K562 (cell line): ENCODE measurements at regions not wholly inside any gene's neighbourhood (a gene's known extent, or its start where the extent isn't known, plus 50 kb on each side); places are given as distances from the start of the nearest gene placed in this dataset.

Experiments used
- ZNF780A ChIP-seq: fragments of 250-450 bp; sonication (Bioruptor Pico); IDR thresholded peaks from 2 replicates; pipeline ENCODE4 v1.5.0; 2021; ENCODE audit warnings: mild to moderate bottlenecking
- TF ChIP-seq, protein P1 (sequence below), 2 experiments: fragments of 450-650 bp in 1 of 2; sonication (generic) in 1 of 2; formaldehyde crosslinking in 1 of 2; IDR thresholded peaks; 2 replicates each; pipeline versions ENCODE4 v1.7.1 to v1.9.0; 2016 to 2022; ENCODE audit warnings: inconsistent platforms in 1 of 2, mild to moderate bottlenecking in 1 of 2, missing genetic modification reagents in 1 of 2

DNA sequence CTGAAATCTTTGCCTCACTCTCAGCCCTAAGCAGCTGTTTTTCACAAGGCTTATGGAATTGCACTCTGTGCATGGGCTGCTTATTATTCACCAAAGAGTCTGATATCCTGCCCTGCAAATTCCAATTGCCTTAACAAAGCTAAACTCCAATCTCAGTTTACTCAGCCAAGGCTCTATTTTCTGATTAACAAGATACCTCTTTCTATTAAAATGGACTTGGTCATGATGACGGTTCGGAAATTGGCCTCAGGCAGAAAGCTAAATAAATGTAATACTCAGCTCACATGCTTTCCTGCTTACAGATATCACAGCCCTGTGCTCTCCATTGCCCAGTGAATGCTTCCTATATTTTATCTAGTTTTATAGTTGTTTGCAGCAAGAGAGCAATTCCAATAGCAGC, 1270.8 kb downstream of the PCDH9 start (continued):
- TF ChIP-seq, protein P1, sequence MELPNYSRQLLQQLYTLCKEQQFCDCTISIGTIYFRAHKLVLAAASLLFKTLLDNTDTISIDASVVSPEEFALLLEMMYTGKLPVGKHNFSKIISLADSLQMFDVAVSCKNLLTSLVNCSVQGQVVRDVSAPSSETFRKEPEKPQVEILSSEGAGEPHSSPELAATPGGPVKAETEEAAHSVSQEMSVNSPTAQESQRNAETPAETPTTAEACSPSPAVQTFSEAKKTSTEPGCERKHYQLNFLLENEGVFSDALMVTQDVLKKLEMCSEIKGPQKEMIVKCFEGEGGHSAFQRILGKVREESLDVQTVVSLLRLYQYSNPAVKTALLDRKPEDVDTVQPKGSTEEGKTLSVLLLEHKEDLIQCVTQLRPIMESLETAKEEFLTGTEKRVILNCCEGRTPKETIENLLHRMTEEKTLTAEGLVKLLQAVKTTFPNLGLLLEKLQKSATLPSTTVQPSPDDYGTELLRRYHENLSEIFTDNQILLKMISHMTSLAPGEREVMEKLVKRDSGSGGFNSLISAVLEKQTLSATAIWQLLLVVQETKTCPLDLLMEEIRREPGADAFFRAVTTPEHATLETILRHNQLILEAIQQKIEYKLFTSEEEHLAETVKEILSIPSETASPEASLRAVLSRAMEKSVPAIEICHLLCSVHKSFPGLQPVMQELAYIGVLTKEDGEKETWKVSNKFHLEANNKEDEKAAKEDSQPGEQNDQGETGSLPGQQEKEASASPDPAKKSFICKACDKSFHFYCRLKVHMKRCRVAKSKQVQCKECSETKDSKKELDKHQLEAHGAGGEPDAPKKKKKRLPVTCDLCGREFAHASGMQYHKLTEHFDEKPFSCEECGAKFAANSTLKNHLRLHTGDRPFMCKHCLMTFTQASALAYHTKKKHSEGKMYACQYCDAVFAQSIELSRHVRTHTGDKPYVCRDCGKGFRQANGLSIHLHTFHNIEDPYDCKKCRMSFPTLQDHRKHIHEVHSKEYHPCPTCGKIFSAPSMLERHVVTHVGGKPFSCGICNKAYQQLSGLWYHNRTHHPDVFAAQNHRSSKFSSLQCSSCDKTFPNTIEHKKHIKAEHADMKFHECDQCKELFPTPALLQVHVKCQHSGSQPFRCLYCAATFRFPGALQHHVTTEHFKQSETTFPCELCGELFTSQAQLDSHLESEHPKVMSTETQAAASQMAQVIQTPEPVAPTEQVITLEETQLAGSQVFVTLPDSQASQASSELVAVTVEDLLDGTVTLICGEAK (IDR thresholded peaks at IDR 0.05), result no peak
- TF ChIP-seq, protein P1 (CRISPR knock-in tag; IDR thresholded peaks at IDR 0.05), result no peak
- no peak for TF ChIP-seq ZNF780A
- TF ChIP-seq, all 486 proteins: peak for 0
